Coronary artery (tissue), 2 donors: ENCODE measurements at regions not wholly inside any gene's neighbourhood (a gene's known extent, or its start where the extent isn't known, plus 50 kb on each side); places are given as distances from the start of the nearest gene placed in this dataset.

Experiments
- DNase-seq: peaks from one replicate; pipeline ENCODE4 v3.0.0-alpha.2; 2017; ENCODE audit warnings: low spot score
- H3K27ac ChIP-seq, 2 donors: fragments of 200-600 bp; sonication (generic); one replicate each; pipeline ENCODE4 v1.5.1; 2016 to 2019
- H3K4me3 ChIP-seq: fragments of 200-600 bp; sonication (generic); 2 replicates; pipeline ENCODE4 v1.5.1; 2016; ENCODE audit warnings: mild to moderate bottlenecking, moderate library complexity
- TF ChIP-seq, protein P1 (sequence below): fragments of 200-600 bp; sonication (generic); IDR thresholded peaks from one replicate; pipeline ENCODE4 v1.5.1; 2019; ENCODE audit warnings: antibody characterized with exemption

DNA sequence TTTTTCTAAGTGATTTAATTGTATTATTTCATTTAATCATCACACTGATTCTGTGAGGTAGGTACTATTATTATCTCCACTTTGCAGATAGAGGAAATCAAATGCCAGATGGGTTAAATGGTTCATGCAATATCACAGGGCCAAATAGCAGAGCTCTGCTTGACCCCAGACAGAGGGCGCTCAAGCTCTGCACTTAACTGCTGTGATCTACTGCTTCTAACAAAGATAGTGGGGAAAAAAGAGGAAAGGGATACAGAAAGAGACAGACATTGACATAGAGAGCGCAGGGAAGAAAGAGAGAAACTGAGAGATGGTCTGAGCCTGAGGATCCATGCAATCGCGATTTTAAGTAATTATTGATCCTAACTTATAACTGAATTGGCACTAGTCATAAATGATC lies 279.1 kb upstream of the THRB start:
- TF ChIP-seq, protein P1, sequence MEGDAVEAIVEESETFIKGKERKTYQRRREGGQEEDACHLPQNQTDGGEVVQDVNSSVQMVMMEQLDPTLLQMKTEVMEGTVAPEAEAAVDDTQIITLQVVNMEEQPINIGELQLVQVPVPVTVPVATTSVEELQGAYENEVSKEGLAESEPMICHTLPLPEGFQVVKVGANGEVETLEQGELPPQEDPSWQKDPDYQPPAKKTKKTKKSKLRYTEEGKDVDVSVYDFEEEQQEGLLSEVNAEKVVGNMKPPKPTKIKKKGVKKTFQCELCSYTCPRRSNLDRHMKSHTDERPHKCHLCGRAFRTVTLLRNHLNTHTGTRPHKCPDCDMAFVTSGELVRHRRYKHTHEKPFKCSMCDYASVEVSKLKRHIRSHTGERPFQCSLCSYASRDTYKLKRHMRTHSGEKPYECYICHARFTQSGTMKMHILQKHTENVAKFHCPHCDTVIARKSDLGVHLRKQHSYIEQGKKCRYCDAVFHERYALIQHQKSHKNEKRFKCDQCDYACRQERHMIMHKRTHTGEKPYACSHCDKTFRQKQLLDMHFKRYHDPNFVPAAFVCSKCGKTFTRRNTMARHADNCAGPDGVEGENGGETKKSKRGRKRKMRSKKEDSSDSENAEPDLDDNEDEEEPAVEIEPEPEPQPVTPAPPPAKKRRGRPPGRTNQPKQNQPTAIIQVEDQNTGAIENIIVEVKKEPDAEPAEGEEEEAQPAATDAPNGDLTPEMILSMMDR, result peak; percentile 51
- Histone ChIP-seq H3K27ac (no peak overlapping the region), H3K4me3 (no peak overlapping the region)
- no peak for DNase-seq

DNA sequence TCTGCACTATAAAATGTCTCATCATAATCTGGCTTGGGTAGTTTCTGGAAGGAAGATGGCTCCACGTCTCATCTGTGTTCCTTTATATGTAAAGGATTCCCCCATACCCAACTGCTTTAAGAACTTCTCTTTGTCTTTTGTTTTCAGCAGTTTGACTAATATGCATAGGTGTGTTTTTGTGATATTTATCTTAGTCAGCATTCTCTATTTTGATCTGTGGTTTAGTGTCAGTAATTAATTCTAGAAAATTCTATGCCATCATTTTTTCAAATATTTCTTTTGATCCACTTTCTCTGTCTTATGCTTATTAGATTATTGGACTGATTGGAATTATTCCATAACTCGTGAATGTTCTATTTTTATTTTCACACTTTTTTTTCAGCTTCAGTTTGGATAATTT lies 286.3 kb upstream of the THRB start:
- no peak for DNase-seq

DNA sequence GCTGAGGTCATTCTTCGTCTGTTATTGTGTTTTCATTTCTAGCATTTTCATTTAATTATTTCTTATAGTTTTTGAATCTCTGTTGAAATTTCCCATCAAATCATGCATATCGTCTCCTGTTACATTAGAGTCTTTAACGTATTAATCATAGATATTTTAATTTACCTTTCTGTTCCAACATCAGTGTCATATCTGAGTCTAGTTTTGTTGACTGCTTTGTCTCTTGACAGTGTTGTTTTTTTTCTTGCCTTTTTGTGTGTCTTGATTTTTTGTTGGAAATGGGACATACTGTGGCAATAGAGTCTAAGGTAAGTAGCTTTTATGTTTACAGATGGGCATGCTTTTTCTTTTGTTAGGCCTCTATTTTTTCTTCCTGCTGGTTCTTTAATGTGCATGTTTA lies 286.8 kb upstream of the THRB start:
- Histone ChIP-seq H3K27ac (no peak overlapping the region), H3K4me3 (no peak overlapping the region)
- no peak for DNase-seq
- TF ChIP-seq, protein P1, result no peak

More for the DNA sequence above, 286.3 kb upstream of the THRB start:
- Histone ChIP-seq H3K4me3 (no peak overlapping the region), H3K27ac (no peak overlapping the region)
- TF ChIP-seq, protein P1, result no peak

DNA sequence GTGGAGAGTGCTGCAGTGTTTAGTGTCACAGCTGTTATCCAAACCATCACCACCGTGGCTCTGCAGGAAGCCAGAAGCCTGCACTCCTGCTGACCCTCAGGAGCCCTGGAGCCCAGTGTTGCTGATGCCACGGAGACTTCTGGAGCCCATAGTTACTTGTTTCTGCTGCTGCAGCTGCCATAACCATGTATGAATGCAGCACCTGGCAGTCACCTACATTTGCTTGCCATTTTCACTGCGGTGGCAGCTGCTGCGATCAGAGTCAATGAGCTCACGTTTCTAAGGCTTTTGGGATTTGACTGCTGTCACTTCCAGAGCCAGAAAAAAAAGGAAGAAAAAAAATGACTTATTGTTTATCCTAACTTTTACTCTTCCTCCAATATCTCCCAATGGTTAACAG lies 299.2 kb upstream of the THRB start:
- TF ChIP-seq, protein P1, result no peak
- H3K27ac ChIP-seq, result no peak overlapping the region
- DNase-seq, result no peak
- H3K4me3 ChIP-seq, result no peak overlapping the region

DNA sequence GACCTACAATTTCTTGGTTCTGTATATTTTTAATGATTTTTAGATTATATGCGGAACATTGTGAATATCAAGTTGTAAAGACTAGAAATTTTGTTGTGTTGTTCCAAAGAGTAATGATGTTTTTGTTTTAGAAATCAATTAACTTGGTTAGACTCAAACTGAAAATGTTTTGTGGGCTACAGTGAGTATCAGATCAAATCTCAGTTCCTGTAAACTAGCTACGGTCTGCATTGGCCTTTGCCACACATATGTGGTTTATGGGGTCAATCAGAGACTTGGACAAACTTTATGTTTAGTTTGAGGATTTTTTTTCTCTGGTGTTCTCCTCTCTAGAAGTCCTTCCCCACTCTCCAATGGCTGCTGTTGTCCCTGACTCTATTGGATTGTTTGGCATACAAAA lies 308.0 kb upstream of the THRB start:
- no peak overlapping the region for H3K27ac ChIP-seq
- TF ChIP-seq, protein P1, result no peak
- no peak overlapping the region for H3K4me3 ChIP-seq
- DNase-seq, result no peak

DNA sequence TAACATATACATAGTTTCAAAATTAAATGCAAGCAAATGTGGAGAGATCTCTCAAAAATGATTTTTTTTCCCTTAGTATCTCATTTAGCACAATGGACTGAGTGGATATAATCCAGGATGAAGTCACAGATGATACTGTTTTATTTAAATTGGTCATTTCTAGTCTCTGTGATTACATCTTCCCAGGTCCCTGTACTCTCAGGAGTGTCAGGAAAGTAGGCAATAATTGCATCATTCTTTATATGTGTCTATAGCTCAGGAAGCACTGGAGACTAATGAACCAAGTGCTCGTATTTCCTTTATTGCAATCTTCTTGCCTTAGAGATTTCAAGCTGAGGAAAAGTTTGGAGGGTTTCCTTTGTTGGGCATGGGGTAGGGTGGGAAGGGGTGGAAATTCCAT lies 309.4 kb upstream of the THRB start:
- no peak for DNase-seq
- Histone ChIP-seq H3K4me3 (no peak overlapping the region), H3K27ac (no peak overlapping the region)
- TF ChIP-seq, protein P1, result no peak

DNA sequence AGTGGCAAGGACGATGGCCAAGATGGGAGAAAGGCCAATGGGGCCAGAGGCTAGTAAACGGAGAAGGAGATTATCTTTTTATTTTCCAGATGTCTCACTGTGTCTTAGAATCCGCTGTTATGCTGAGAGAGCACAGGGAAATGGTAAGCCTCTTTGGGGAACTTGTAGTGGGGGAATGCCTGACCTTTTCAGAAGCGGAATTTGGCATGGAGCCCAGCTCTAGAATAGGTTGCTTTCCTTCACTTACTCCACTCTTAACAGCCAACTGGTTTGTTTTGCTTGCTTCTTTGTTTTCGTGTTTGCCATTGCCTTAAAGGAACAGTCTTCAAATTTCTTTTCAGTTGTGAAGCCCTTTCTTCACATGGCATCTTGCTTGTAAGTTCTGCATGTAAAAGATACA lies 316.2 kb upstream of the THRB start:
- no peak for DNase-seq
- Histone ChIP-seq H3K27ac (no peak overlapping the region), H3K4me3 (no peak overlapping the region)
- TF ChIP-seq, protein P1, result no peak
